Suprapubic skin (tissue), 4 donors: ENCODE measurements at regions not wholly inside any gene's neighbourhood (a gene's known extent, or its start where the extent isn't known, plus 50 kb on each side); places are given as distances from the start of the nearest gene placed in this dataset.

Source experiments
- CTCF ChIP-seq, 2 donors: fragments of 200-600 bp in 1 of 2; fragments of 450-650 bp in 1 of 2; sonication (generic) in 1 of 2; IDR thresholded peaks; one replicate each; pipeline ENCODE4 v1.5.1; 2016 to 2019; ENCODE audit warnings: antibody characterized with exemption in 2 of 2, mild to moderate bottlenecking in 1 of 2, moderate library complexity in 1 of 2
- EP300 ChIP-seq: sonication (generic); formaldehyde crosslinking; IDR thresholded peaks from one replicate; pipeline ENCODE4 v1.6.1; 2017; ENCODE audit warnings: antibody characterized with exemption
- POLR2A ChIP-seq, 2 donors: fragments of 450-650 bp; IDR thresholded peaks; one replicate each; pipeline ENCODE4 v1.6.1; 2017; ENCODE audit warnings: antibody characterized with exemption in 2 of 2, mild to moderate bottlenecking in 2 of 2, moderate library complexity in 2 of 2
- POLR2AphosphoS5 ChIP-seq, 3 donors: sonication (generic); formaldehyde crosslinking; IDR thresholded peaks; one replicate each; pipeline ENCODE4 v1.6.1; 2017; ENCODE audit warnings: antibody characterized with exemption in 3 of 3

DNA sequence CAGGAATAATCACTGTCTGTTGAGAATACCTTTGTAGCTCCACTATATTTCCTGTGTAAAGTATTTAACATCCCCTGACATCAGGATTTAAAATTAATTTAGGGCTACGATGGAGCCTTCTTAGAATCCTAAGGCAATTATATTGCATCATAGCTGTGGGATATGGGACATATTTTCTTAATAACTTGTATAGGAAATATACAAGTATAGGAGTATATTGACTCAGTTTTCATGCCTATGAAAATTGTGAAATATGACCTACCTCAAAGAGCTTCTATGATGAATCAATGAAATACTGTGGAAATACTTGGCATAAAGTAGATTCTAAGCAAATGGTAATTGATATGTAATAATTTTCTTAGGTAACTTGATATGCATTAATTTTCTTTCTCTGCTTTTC, 221.0 kb upstream of the KLF4 start:
- TF ChIP-seq POLR2A (IDR thresholded peaks at IDR 0.05) (no peak), CTCF (IDR thresholded peaks at IDR 0.05) (no peak), EP300 (no peak), POLR2AphosphoS5 (IDR thresholded peaks at IDR 0.05) (no peak)
